ENCODE measurements at regions not wholly inside any gene's neighbourhood (a gene's known extent, or its start where the extent isn't known, plus 50 kb on each side); places are given as distances from the start of the nearest gene placed in this dataset.

DNA sequence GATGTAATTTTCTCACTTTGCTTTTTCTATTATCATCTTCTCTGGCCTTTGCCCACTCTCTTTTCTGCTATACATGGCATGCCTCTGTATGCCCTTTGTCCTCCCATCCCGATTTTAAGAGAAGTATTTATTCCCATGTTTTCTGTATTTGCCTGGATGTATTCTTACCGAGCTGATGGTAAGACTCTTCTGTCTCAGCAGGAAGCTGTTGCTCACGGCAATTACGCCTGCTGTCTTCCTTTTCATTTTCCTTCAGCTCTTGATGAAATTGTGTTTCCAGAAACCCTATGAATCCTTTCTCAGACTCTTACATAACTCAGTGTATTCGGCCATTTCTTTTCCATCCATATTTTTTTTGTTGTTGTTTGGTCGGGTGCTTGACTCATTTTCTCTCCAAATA, 121.6 kb downstream of the SP3 start:
- no peak overlapping the region for H3K27ac ChIP-seq
- no peak for DNase-seq (ENCODE audit: low read depth, low spot score)
- no peaks in the 10 kb centered on the region for H3K36me3 ChIP-seq (ENCODE audit: insufficient read depth, low read length)
- no peak overlapping the region for H3K9ac ChIP-seq (ENCODE audit: insufficient read length)
- no peak overlapping the region for H3K4me3 ChIP-seq
- TF ChIP-seq EZH2 (IDR thresholded peaks at IDR 0.05) (no peak), POLR2AphosphoS5 (IDR thresholded peaks at IDR 0.05; ENCODE audit: borderline replicate concordance, low read depth, low read length) (no peak), FOXP2 (optimal IDR thresholded peaks at IDR 0.05; ENCODE audit: control extremely low read depth, extremely low read length, insufficient read depth) (no peak)
- H3K9me3 ChIP-seq (ENCODE audit: low read depth, low read length) = no peaks in the 10 kb centered on the region

DNA sequence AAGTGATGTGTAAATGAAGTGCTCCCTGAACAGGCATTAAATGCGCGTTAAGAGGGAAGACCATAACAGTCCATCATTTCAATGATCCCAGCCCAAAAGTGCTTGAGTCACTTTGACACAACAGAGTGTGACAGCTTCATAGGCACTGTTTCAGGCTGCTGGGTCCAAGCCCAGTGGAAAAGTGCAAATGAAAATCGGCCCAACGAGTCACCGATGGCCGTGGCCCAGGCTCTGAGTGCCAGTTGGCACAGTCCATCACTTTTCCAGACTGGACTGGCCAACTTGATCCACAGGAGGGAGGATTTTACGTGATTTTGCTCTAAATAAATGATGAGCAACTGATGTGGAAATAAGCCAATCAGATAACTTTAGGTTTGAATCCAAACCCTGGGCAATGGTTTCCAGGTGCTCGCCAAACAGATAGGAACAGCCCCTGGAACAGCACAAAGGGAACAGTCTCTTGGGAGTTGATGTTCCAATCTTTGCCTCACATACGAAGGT, 114.0 kb downstream of the SP3 start:
- Histone ChIP-seq H3K27ac (no peak overlapping the region), H3K4me3 (no peak overlapping the region), H3K9me3 (ENCODE audit: low read depth, low read length) (no peaks in the 10 kb centered on the region), H3K36me3 (ENCODE audit: insufficient read depth, low read length) (no peaks in the 10 kb centered on the region), H3K9ac (ENCODE audit: insufficient read length) (no peak overlapping the region)
- DNase-seq (ENCODE audit: low read depth, low spot score) = no peak
- TF ChIP-seq FOXP2 (optimal IDR thresholded peaks at IDR 0.05; ENCODE audit: control extremely low read depth, extremely low read length, insufficient read depth) = no peak

- no peak for DNase-seq (ENCODE audit: low read depth, low spot score)
- Histone ChIP-seq H3K27ac (no peak overlapping the region), H3K36me3 (ENCODE audit: insufficient read depth, low read length) (no peaks in the 10 kb centered on the region), H3K9me3 (ENCODE audit: low read depth, low read length) (no peaks in the 10 kb centered on the region), H3K4me3 (no peak overlapping the region), H3K9ac (ENCODE audit: insufficient read length) (no peak overlapping the region)
- TF ChIP-seq POLR2AphosphoS5 (IDR thresholded peaks at IDR 0.05; ENCODE audit: borderline replicate concordance, low read depth, low read length) = no peak
- TF ChIP-seq FOXP2 (optimal IDR thresholded peaks at IDR 0.05; ENCODE audit: control extremely low read depth, extremely low read length, insufficient read depth) = no peak
- no peak for TF ChIP-seq EZH2 (IDR thresholded peaks at IDR 0.05)
These were observed 111.0 kb downstream of the SP3 start for GRCh38 chr2:173854141-173854540.

- Histone ChIP-seq H3K36me3 (ENCODE audit: insufficient read depth, low read length) (no peaks in the 10 kb centered on the region), H3K4me3 (no peak overlapping the region), H3K9me3 (ENCODE audit: low read depth, low read length) (no peaks in the 10 kb centered on the region), H3K9ac (ENCODE audit: insufficient read length) (no peak overlapping the region), H3K27ac (no peak overlapping the region)
- DNase-seq (ENCODE audit: low read depth, low spot score) = no peak
- TF ChIP-seq FOXP2 (optimal IDR thresholded peaks at IDR 0.05; ENCODE audit: control extremely low read depth, extremely low read length, insufficient read depth) = no peak
- TF ChIP-seq EZH2 (IDR thresholded peaks at IDR 0.05) = no peak
- TF ChIP-seq POLR2AphosphoS5 (IDR thresholded peaks at IDR 0.05; ENCODE audit: borderline replicate concordance, low read depth, low read length) = no peak
These were observed 110.3 kb downstream of the SP3 start for GRCh38 chr2:173854840-173855239.

DNA sequence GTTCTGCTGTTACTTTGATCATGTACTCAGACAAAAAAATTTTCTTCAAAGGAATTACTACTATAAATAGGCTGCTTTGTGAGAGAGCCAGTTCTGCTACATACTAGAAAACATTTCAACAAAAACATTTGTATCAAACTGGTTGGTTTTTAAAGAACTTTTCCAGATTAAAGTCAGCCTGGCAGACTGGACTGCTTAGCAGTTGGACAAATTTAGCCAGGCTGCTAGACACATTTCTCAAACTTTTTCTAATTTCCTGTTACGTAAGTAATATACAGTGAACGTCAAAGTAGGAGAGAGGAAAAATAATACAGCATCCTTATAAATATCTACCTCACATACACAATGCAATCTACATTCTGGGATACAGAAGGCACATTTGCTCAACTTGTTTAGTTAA, 109.5 kb downstream of the SP3 start:
- Histone ChIP-seq H3K27ac (no peak overlapping the region), H3K36me3 (ENCODE audit: insufficient read depth, low read length) (no peaks in the 10 kb centered on the region), H3K9me3 (ENCODE audit: low read depth, low read length) (no peaks in the 10 kb centered on the region), H3K9ac (ENCODE audit: insufficient read length) (no peak overlapping the region), H3K4me3 (no peak overlapping the region)
- DNase-seq (ENCODE audit: low read depth, low spot score) = no peak
- TF ChIP-seq EZH2 (IDR thresholded peaks at IDR 0.05) = no peak
- no peak for TF ChIP-seq FOXP2 (optimal IDR thresholded peaks at IDR 0.05; ENCODE audit: control extremely low read depth, extremely low read length, insufficient read depth)
- TF ChIP-seq POLR2AphosphoS5 (IDR thresholded peaks at IDR 0.05; ENCODE audit: borderline replicate concordance, low read depth, low read length) = no peak
